HCT116 (cell line): ENCODE measurements at regions not wholly inside any gene's neighbourhood (a gene's known extent, or its start where the extent isn't known, plus 50 kb on each side); places are given as distances from the start of the nearest gene placed in this dataset.

Experiments used
- ATAC-seq: fragments of 200-7000 bp; cut with Tn5 transposase; 2 replicates; pipeline ENCODE4 v1.9.1; 2020; ENCODE audit warnings: mild to moderate bottlenecking, moderate library complexity
- BruUV-seq: library from RNA; stranded (reverse); fragments of 400-500 nt; replicated peaks from 2 replicates; lab custom pipeline; 2021; lab: Mats Ljungman, UMichigan
- CTCF ChIA-PET: fragments of 300-600 bp; sonication (Branson Sonifier 250); formaldehyde crosslinking; loops from one replicate; lab custom pipeline; 2021; ENCODE audit warnings: antibody characterized with exemption; lab: Charles Lee
- POLR2A ChIA-PET: fragments of 300-600, 350-600 bp; sonication (Branson Sonifier 250); formaldehyde crosslinking; loops from one replicate; lab custom pipeline; 2021; ENCODE audit warnings: antibody characterized with exemption; lab: Charles Lee
- RAD21 ChIA-PET, 2 experiments: fragments of 300-600 bp; sonication (Branson Sonifier 250); formaldehyde crosslinking; loops; one replicate each; lab custom pipeline; 2023; ENCODE audit warnings: low total read pairs in 2 of 2; ENCODE audit not compliant: uncharacterized antibody in 2 of 2, unreplicated experiment in 2 of 2, low non-redundant PET in 1 of 2; lab: Charles Lee
- DNase-seq: peaks from one replicate; pipeline ENCODE4 v3.0.0-alpha.2; 2010; ENCODE audit warnings: low read depth, low spot score
- H2AFZ ChIP-seq: fragments of 200-600 bp; shearing (Covaris generic), sonication (generic); 2 replicates; pipeline ENCODE4 v1.6.1; 2017; ENCODE audit warnings: low read depth, mixed run types, mixed read lengths, antibody characterized with exemption, low read length; ENCODE audit not compliant: poor library complexity, severe bottlenecking
- H3K27ac ChIP-seq: 2 replicates; pipeline ENCODE4 v1.5.1; 2012; ENCODE audit warnings: low read depth, low read length
- H3K27me3 ChIP-seq: fragments of 200-600 bp; sonication (generic); 2 replicates; pipeline ENCODE4 v1.6.1; 2016; ENCODE audit warnings: mixed run types, low read length, mixed read lengths; ENCODE audit not compliant: insufficient read depth
- H3K36me3 ChIP-seq, 2 experiments: fragments of 200-500 bp in 1 of 2; fragments of 200-600 bp in 1 of 2; sonication (Bioruptor generic) in 1 of 2; sonication (generic) in 1 of 2; 2 replicates each; pipeline versions ENCODE4 v1.5.1 to v1.6.1; 2014 to 2016; ENCODE audit warnings: low read length in 2 of 2, inconsistent platforms in 1 of 2, mixed read lengths in 1 of 2, mixed run types in 1 of 2; ENCODE audit not compliant: insufficient read depth in 2 of 2, control insufficient read depth in 1 of 2
- H3K4me1 ChIP-seq, 2 experiments: fragments of 200-600 bp in 1 of 2; sonication (generic) in 1 of 2; 2 replicates each; pipeline versions ENCODE4 v1.5.1 to v1.6.1; 2012 to 2017; ENCODE audit warnings: low read length in 2 of 2, inconsistent platforms in 1 of 2, mild to moderate bottlenecking in 1 of 2, mixed read lengths in 1 of 2, mixed run types in 1 of 2, moderate library complexity in 1 of 2; ENCODE audit not compliant: insufficient read depth in 2 of 2, control insufficient read depth in 1 of 2
- H3K4me2 ChIP-seq: fragments of 200-600 bp; sonication (generic); 2 replicates; pipeline ENCODE4 v1.6.1; 2017; ENCODE audit warnings: mixed run types, low read length, mixed read lengths
- H3K4me3 ChIP-seq, 2 experiments: fragments of 200-600 bp in 1 of 2; sonication (generic) in 1 of 2; replicated peaks in 1 of 2; 2 replicates each; pipeline ENCODE4 v1.5.1; 2011 to 2016; ENCODE audit warnings: low read length in 2 of 2, control low read depth in 1 of 2, low read depth in 1 of 2, mild to moderate bottlenecking in 1 of 2, mixed read lengths in 1 of 2, mixed run types in 1 of 2
- H3K79me2 ChIP-seq: fragments of 200-600 bp; sonication (generic); 2 replicates; pipeline ENCODE4 v1.6.1; 2017; ENCODE audit warnings: mild to moderate bottlenecking, mixed run types, low read length, moderate library complexity, mixed read lengths; ENCODE audit not compliant: insufficient read depth
- H3K9ac ChIP-seq: fragments of 200-600 bp; sonication (generic); 2 replicates; pipeline ENCODE4 v1.6.1; 2016; ENCODE audit warnings: low read length, mixed read lengths
- H3K9me2 ChIP-seq: fragments of 200-600 bp; sonication (generic), shearing (Covaris generic); 2 replicates; pipeline ENCODE4 v1.6.1; 2017; ENCODE audit warnings: mixed run types, mild to moderate bottlenecking, moderate library complexity; ENCODE audit not compliant: insufficient read depth
- H3K9me3 ChIP-seq, 2 experiments: fragments of 200-500 bp in 1 of 2; fragments of 200-600 bp in 1 of 2; sonication (Bioruptor generic) in 1 of 2; sonication (generic) in 1 of 2; 2 replicates each; pipeline ENCODE4 v1.6.1; 2014 to 2017; ENCODE audit warnings: low read length in 2 of 2, mixed read lengths in 2 of 2, inconsistent platforms in 1 of 2, low read depth in 1 of 2, mild to moderate bottlenecking in 1 of 2, mixed run types in 1 of 2, moderate library complexity in 1 of 2; ENCODE audit not compliant: control insufficient read depth in 1 of 2, insufficient read depth in 1 of 2
- H4K20me1 ChIP-seq: fragments of 200-600 bp; sonication (generic), shearing (Covaris generic); 2 replicates; pipeline ENCODE4 v1.6.1; 2017; ENCODE audit warnings: mixed run types, mild to moderate bottlenecking, moderate library complexity; ENCODE audit not compliant: insufficient read depth
- RAD21 ChIP-seq: IDR thresholded peaks from 2 replicates; pipeline ENCODE4 v1.6.1; 2012; ENCODE audit warnings: low read depth, mild to moderate bottlenecking
- TCF7L2 ChIP-seq: IDR thresholded peaks from 2 replicates; pipeline ENCODE4 v1.7.0; 2011; ENCODE audit warnings: borderline replicate concordance, inconsistent platforms; ENCODE audit not compliant: insufficient read depth, insufficient read length; ENCODE audit errors: extremely low read depth
- ZNF274 ChIP-seq: fragments of 200-500 bp; sonication (Bioruptor generic); IDR thresholded peaks from 2 replicates; pipeline ENCODE4 v1.6.1; 2014; ENCODE audit warnings: mild to moderate bottlenecking, low read depth, low read length, inconsistent platforms
- intact Hi-C: fragments of 100-400 bp; cut with micrococcal nuclease; formaldehyde crosslinking; loops from 2 replicates; pipeline ENCODE4 v1.10.0; 2022
- TF ChIP-seq, protein P1 (sequence below), 3 experiments: fragments of 200-600 bp in 1 of 3; sonication (generic) in 1 of 3; IDR thresholded peaks in 2 of 3; conservative IDR thresholded peaks in 1 of 3; 2 replicates each; pipeline ENCODE4 v1.5.1; 2012 to 2017; ENCODE audit warnings: low read depth in 2 of 3, low read length in 2 of 3, antibody characterized with exemption in 1 of 3, borderline replicate concordance in 1 of 3, control low read depth in 1 of 3, mild to moderate bottlenecking in 1 of 3, mixed read lengths in 1 of 3, mixed run types in 1 of 3, moderate library complexity in 1 of 3; ENCODE audit not compliant: insufficient read depth in 1 of 3

DNA sequence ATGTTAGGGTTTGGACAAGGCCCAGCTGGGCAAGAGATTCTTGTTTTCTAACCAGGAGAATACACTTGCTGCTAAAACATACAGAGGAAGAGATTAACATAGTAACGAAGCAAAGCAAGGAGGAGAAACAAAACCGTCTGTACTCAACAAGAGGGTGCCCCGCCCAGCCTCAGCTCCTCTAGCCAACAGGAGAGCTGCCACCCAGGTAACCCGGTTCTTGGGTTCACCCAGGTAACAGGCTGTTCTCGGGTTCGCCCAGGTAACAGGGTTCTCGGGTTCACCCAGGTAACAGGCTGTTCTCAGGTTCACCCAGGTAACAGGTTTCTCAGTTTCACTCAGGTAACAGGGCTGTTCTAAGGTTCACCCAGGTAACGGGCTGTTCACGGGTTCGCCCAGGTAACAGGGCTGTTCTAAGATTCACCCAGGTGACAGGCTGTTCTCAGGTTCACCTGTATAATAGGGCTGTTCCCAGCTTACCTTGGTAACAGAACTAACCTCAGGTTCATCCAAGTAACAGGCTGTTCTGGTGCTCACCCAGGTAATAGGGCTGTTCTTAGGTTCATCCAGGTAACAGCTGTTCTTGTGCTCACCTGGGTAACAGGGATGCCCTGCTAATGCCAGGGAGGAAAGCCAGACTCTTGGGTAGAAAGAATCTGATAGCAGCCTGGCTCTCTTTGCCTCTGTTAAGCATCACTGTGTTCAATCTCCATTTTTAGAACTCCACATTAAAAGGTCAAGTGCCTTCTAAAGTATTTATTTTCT lies 271.6 kb downstream of the SYK start:
- no peak for TF ChIP-seq ZNF274
- no peak for TF ChIP-seq TCF7L2
- TF ChIP-seq, protein P1, sequence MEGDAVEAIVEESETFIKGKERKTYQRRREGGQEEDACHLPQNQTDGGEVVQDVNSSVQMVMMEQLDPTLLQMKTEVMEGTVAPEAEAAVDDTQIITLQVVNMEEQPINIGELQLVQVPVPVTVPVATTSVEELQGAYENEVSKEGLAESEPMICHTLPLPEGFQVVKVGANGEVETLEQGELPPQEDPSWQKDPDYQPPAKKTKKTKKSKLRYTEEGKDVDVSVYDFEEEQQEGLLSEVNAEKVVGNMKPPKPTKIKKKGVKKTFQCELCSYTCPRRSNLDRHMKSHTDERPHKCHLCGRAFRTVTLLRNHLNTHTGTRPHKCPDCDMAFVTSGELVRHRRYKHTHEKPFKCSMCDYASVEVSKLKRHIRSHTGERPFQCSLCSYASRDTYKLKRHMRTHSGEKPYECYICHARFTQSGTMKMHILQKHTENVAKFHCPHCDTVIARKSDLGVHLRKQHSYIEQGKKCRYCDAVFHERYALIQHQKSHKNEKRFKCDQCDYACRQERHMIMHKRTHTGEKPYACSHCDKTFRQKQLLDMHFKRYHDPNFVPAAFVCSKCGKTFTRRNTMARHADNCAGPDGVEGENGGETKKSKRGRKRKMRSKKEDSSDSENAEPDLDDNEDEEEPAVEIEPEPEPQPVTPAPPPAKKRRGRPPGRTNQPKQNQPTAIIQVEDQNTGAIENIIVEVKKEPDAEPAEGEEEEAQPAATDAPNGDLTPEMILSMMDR (IDR thresholded peaks at IDR 0.05 in 2 of 3, conservative IDR thresholded peaks at IDR 0.05 in 1 of 3; ENCODE audit: borderline replicate concordance in 1 of 3, insufficient read depth in 1 of 3, low read depth in 2 of 3, low read length in 2 of 3) = no peak
- no peak for TF ChIP-seq RAD21
- H3K27ac ChIP-seq = no peak overlapping the region
- H3K79me2 ChIP-seq = no peaks in the 10 kb centered on the region
- intact Hi-C loops = no loop called here
- POLR2A ChIA-PET = no interaction called here
- H3K4me3 ChIP-seq = no peak overlapping the region
- H4K20me1 ChIP-seq = no peaks in the 10 kb centered on the region
- no peaks in the 10 kb centered on the region for H3K36me3 ChIP-seq
- no peaks in the 10 kb centered on the region for H3K27me3 ChIP-seq
- DNase-seq = no peak
- CTCF ChIA-PET = no interaction called here
- RAD21 ChIA-PET = no interaction called here
- ATAC-seq = no peak
- no TSS peak for BruUV-seq
- no peaks in the 10 kb centered on the region for H3K9me3 ChIP-seq
- H3K4me1 ChIP-seq = peaks cover 16% of the 10 kb centered on the region in 2 experiments
- no peak overlapping the region for H2AFZ ChIP-seq
- H3K9me2 ChIP-seq = no peaks in the 10 kb centered on the region
- H3K9ac ChIP-seq = no peak overlapping the region
- H3K4me2 ChIP-seq = no peak overlapping the region
